ENCODE measurements at regions not wholly inside any gene's neighbourhood (a gene's known extent, or its start where the extent isn't known, plus 50 kb on each side); places are given as distances from the start of the nearest gene placed in this dataset.

GRCh38 chr7:70907259-70908247, 224.4 kb upstream of the GALNT17 start:
- no peak for DNase-seq

DNA sequence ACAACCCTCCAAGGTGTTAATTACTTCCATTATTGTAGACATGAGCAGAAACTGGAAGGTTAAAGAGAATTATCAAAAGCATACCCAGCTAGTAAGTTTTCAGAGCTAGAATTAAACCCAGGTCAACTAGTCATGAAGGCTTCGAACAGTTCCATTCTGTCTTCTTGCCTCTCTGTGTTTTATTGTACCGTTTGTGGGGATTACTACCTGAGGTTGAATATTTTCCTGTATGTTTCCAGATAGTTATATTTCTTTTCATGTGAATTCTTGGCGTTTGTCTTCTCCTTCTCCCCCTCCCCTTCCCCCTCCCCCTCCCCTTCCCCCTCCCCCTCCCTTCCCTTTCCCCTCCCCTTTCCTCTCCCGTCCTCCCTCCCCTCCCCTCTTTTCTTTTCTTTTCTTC, 218.0 kb upstream of the GALNT17 start:
- no peak for DNase-seq

GRCh38 chr7:70915067-70915466, 216.9 kb upstream of the GALNT17 start:
- DNase-seq: no peak

DNA sequence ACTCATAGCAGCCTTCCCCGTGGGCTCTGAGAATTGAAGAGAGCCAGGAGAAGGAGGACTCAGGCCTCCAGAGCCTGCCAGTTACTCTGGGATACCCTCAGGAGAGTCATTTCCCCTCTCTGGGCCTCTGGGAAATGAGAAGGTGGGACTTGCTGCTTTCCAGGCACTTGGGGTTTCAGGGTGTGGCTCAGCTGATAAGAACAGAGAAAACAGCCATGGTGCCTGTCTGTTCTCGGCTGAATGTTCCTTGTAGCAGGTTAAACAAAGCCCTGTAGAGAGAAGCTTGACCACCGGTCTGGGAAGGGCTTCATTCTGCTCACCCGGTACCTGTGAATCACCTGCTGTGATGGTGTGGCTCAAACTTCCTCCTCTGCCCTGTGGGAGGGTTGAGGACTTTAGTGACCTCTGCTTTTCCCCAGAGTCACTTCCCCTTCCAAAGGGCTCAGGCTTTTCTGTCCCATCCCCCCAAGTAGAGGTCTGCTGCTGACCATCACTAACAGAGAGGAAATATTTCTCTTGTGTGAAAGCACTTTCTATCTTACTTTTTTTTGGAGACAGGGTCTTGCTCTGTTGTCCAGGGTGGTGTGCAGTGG, 212.4 kb upstream of the GALNT17 start:
- DNase-seq: no peak

DNA sequence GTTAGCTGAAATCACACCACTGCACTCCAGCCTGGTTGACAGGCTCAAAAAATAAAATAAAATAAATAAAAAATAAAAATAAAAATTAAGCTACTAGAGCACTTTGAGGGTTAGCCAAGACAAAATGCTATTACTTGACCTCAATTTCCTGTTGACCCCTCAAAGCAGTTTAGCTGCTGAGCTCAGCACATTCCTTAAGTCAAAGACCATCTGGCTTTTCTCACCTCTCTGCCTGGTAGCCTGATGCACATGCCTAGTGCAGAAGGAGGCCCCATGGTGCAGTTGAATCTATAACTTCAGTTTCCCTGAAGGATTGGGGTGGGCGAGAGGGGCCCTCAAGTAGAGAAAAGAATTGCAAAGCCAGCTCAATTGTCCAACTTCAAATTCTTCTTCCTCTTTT, 211.1 kb upstream of the GALNT17 start:
- no peak for DNase-seq

- DNase-seq: no peak
Observed at GRCh38 chr7:70923181-70923845, 208.6 kb upstream of the GALNT17 start.

DNA sequence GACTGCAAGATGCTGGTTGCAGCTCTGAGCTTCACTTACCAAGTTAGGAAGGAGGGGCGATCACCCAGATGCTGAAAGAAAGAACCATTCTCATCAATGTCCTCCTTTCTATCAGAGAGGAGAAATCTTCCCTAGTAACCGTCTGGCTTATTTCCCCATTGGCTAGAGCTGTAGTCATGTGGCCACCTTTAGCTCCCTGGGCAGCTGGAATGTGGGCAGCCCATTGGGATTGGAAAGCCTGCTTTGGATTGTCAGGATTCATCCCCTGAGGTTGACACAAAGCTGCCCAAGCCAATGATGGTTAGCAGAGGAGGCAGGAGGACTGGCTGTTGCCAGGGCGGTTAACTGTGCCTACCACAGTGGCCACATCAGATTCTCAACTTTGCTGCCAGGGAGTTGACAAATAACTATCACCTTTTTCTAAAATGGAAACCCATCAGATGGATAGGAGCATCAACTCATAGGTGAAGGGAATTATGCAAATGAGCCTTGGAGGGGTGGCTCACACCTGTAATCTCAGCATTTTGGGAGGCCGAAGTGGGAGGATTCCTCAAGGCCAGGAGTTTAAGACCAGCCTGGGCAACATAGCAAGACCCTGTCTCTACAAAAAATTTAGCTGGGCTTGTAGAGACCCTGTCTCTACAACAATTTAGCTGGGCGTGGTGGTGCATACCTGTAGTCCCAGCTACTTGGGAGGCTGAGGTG, 206.4 kb upstream of the GALNT17 start:
- DNase-seq: no peak

- DNase-seq: no peak
Observed at GRCh38 chr7:70926666-70927065, 205.3 kb upstream of the GALNT17 start.

DNA sequence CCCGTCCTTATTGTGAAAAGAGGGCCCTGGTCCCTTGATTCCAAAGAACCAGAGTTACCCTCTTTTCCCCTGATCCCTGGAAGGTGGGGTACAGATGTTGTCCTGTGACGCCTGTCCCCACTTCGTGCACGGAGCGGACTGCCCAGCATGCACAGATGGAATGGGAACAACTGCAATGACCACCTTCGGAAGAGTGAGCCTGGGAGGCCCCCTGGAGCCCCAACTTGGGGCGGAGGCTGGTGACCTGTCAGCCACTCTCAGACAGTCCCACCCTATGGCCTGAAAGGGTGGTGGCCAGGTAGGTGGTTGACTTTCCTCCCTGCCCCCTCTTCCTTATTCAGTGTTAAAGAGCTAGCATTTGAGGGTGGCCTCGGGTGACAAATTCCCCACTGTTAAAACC, 196.6 kb upstream of the GALNT17 start:
- no peak for DNase-seq

DNA sequence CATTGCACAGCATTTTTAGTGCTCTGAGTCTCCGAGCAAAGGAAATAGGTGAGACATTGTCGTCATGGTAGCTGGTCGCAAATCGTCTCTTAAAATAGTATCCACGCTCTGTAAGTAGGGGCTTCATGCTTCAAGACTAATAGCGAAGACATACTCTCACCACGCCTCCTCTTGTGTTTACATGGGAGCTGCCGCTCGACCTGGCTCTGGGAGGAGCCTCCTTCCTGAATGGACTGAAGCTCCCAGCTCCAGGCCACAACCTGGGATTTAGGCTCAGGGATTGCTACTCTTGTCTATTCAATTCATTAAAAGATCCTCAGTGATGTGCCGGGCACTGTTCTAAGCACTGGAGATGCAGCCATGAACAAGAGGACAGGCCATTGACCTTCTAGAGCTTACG, 196.1 kb upstream of the GALNT17 start:
- no peak for DNase-seq

DNA sequence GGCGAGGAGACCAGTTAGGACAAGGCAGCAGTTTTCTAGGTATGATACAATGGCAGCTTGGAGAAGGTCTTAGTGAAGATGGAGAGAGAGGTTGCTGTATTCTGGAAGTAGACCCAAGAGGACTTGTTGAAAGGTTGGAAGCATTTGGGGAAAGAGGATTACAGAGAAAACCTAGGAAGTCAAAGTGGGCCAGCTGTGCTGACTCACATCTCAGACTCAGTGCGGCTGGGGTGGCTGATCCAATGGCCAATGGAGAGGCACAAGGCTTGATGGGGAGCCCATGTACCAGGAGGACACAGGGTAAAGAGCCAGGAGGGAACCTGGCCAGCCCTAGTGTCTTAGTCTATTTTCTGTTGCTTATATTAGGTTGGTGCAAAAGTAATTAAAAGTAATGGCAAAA, 194.5 kb upstream of the GALNT17 start:
- no peak for DNase-seq

- no peak for DNase-seq
Observed at GRCh38 chr7:70940597-70940996, 191.3 kb upstream of the GALNT17 start.

DNA sequence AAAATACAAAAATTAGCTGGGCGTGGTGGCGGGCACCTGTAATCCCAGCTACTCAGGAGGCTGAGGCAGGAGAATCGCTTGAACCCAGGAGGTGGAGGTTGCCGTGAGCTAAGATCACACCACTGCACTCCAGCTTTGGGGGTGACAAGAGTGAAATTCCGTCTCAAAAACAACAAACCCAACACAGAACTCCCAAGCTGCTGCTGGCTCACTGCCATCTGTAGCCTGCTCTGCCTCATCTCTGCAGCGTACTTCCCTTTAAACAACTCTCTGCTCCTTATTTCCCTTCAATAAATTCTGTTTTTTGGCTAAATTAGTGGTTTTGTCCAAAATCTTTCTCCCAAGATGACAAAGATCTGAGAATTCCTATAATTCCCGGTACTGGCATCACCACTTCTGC, 189.2 kb upstream of the GALNT17 start:
- no peak for DNase-seq

GRCh38 chr7:70944516-70944915, 187.4 kb upstream of the GALNT17 start:
- DNase-seq: no peak

DNA sequence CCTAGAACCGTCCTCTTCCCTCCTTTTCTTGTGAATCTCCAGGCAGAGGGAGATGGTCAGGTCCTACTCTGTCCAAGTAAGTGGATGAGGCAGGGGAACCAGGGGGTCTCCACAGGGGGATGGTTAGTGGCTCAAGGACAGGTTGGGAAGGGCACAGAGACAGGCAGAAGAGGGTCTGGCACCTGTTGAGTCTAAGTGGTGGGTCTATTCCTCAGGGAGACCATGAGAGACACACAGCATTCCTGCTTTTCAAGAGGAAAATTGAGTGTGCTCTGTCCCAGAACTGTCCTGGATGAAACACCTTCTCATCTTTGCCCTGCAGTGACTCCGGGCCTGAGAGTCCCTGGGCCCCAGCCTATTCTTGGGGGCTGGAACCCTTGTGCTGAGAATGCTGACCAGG, 184.8 kb upstream of the GALNT17 start:
- DNase-seq: no peak

GRCh38 chr7:70949862-70950261, 182.1 kb upstream of the GALNT17 start:
- no peak for DNase-seq

DNA sequence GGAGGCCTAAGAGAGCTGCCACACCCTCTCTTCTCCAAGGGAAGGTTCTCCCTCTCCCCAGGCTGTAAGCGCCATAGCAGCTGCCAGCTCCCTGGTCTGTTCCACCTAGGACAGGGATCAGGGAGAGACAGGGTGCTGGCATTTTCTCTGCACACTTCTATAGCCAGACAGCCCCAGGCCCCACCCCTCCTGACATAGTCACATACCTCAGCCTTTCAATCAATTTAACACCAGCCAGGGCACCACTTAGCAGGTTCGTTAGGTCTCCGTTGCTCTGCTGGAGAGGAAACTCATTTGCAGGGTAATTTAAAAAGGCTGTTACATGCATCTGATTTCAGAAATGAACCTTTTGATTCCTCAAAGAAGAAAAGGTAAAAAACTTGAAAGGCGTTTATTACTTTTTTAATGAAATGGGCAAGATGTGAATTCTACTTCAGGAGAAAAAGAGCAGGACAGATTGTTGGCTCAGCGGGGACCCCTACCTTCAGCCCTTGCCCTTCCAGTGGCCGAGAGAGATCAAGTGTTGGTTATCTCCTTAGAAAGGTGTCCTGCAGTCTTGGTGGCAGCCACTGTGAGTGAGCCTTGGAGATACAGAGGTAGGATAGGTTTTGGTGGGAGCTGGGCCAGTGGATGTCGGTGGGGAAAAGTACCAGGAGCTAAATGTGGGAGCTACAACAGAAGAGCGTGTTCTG, 180.5 kb upstream of the GALNT17 start:
- DNase-seq: no peak

- no peak for DNase-seq
Observed at GRCh38 chr7:70952311-70952710, 179.6 kb upstream of the GALNT17 start.

DNA sequence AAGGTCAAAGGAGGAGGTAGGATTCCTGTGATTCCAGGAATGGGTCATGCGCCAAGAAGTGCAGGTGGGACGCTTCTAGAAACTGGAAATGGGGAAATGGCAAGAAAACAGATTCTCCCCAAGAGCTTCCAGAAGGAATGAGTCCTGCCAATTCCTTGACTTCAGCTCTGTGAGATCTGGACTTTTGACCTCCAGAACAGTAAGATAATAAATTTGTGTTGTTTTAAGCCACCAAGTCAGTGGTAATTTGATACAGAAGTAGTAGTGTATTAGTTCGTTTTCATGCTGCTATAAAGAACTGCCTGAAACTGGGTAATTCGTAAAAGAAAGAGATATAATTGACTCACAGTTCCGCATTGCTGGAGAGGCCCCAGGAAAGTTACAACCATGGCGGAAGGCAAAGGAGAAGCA, 178.6 kb upstream of the GALNT17 start:
- DNase-seq: no peak

DNA sequence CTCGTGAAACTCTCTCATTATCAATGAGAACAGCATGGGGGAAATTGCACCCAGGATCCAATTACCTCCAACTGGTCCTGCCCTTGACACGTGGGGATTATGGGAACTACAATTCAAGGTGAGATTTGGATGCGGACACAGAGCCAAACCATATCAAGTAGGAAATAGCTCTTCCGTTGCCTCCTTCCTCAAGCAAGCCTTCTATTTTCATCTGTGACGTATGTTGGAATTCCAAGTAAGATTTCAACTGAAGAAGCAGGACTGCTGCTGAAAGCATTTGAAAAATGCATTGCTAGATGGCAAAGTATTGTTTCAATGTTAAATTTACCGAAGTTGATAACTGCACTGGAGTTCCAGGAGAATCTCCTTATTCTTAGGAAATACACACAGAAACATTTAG, 178.1 kb upstream of the GALNT17 start:
- no peak for DNase-seq

DNA sequence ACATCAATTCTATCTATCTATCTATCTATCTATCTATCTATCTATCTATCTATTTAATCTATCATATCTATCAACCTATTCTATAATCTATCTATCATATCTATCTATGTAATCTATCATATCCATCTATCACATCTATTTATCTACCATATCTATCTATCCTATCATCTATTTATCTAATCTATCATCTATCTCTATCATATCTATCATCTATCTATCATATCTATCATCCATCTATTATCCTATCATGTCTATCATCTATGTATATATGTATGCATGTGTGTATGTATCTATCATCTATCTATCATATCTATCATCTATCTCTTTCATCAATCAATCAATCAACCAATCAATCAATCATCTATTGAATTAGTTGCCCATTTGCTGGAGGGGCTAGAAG, 159.3 kb upstream of the GALNT17 start:
- no peak for DNase-seq

- DNase-seq: no peak
Observed at GRCh38 chr7:70975754-70976153, 156.2 kb upstream of the GALNT17 start.

- DNase-seq: no peak
Observed at GRCh38 chr7:70986297-70986696, 145.6 kb upstream of the GALNT17 start.
